T-cell (primary cell): ENCODE measurements at regions not wholly inside any gene's neighbourhood (a gene's known extent, or its start where the extent isn't known, plus 50 kb on each side); places are given as distances from the start of the nearest gene placed in this dataset.

ENCODE experiments used
- ATAC-seq, 4 experiments: fragments of 200-7000 bp in 3 of 4; fragments of 150-1000 bp in 1 of 4; cut with Tn5 transposase; replicated peaks in 1 of 4; 1 replicate in 3 of 4; 2 replicates in 1 of 4; pipeline ENCODE4 v1.10.0; 2021; ENCODE audit warnings: moderate library complexity in 3 of 4, mild to moderate bottlenecking in 2 of 4, moderate number of reproducible peaks in 1 of 4
- CTCF ChIA-PET, 2 donors: fragments of 300-600 bp; sonication (Branson Sonifier 250); formaldehyde crosslinking; loops; one replicate each; lab custom pipeline; 2022; ENCODE audit warnings: antibody characterized with exemption in 2 of 2; lab: Charles Lee
- POLR2A ChIA-PET, 2 donors: fragments of 300-600 bp; sonication (Branson Sonifier 250); formaldehyde crosslinking; loops; one replicate each; lab custom pipeline; 2022; ENCODE audit warnings: antibody characterized with exemption in 2 of 2; lab: Charles Lee
- DNase-seq, 35 experiments: peaks; one replicate each; pipeline versions ENCODE4 v3.0.0 to v3.0.0-alpha.2; 2013 to 2023
- H3K27ac ChIP-seq: one replicate; pipeline ENCODE4 v1.5.1; 2013; ENCODE audit warnings: low read length
- H3K27me3 ChIP-seq, 2 experiments: replicated peaks in 1 of 2; 1 replicate in 1 of 2; 2 replicates in 1 of 2; pipeline versions ENCODE4 v1.6.1 to v1.7.0; 2013; ENCODE audit warnings: low read length in 1 of 2, mixed read lengths in 1 of 2; ENCODE audit not compliant: control insufficient read depth in 2 of 2, insufficient read depth in 2 of 2; ENCODE audit errors: extremely low read depth in 1 of 2
- H3K36me3 ChIP-seq, 2 donors: 1 replicate in 1 of 2; 2 replicates in 1 of 2; pipeline versions ENCODE4 v1.6.1 to v1.7.0; 2013; ENCODE audit warnings: low read length in 1 of 2; ENCODE audit not compliant: control insufficient read depth in 2 of 2, insufficient read depth in 1 of 2; ENCODE audit errors: extremely low read depth in 1 of 2
- H3K4me1 ChIP-seq, 2 experiments: 1 replicate in 1 of 2; 2 replicates in 1 of 2; pipeline versions ENCODE4 v1.6.1 to v1.7.0; 2013; ENCODE audit warnings: low read length in 2 of 2, mixed read lengths in 1 of 2; ENCODE audit not compliant: insufficient read depth in 2 of 2, control insufficient read depth in 1 of 2; ENCODE audit errors: extremely low read depth in 1 of 2
- H3K4me3 ChIP-seq, 2 donors: 1 replicate in 1 of 2; 2 replicates in 1 of 2; pipeline versions ENCODE4 v1.5.1 to v1.7.0; 2013; ENCODE audit warnings: mild to moderate bottlenecking in 2 of 2, low read length in 1 of 2, moderate library complexity in 1 of 2; ENCODE audit not compliant: control insufficient read depth in 1 of 2; ENCODE audit errors: extremely low read depth in 1 of 2
- H3K9me3 ChIP-seq: 2 replicates; pipeline ENCODE4 v1.7.0; 2013
- H3K27ac Mint-ChIP-seq, 2 donors: one replicate each; pipeline ENCODE4 v1.8.0; 2020 to 2021; ENCODE audit warnings: mild to moderate bottlenecking in 2 of 2, mixed read lengths in 2 of 2
- H3K27me3 Mint-ChIP-seq, 2 donors: one replicate each; pipeline ENCODE4 v1.8.0; 2021 to 2022; ENCODE audit warnings: mixed read lengths in 2 of 2
- H3K36me3 Mint-ChIP-seq: one replicate; pipeline ENCODE4 v1.8.0; 2021; ENCODE audit warnings: mixed read lengths
- H3K4me1 Mint-ChIP-seq, 3 donors: one replicate each; pipeline ENCODE4 v1.8.0; 2020 to 2022; ENCODE audit warnings: mixed read lengths in 3 of 3, mild to moderate bottlenecking in 1 of 3
- H3K4me3 Mint-ChIP-seq, 3 donors: one replicate each; pipeline ENCODE4 v1.8.0; 2020 to 2022; ENCODE audit warnings: mild to moderate bottlenecking in 3 of 3, mixed read lengths in 3 of 3, moderate library complexity in 3 of 3
- H3K9me3 Mint-ChIP-seq, 3 donors: one replicate each; pipeline ENCODE4 v1.8.0; 2020 to 2022; ENCODE audit warnings: mixed read lengths in 3 of 3
- WGBS: methylation state at CpG from one replicate; pipeline ENCODE4 v1.1.5; 2013; ENCODE audit warnings: missing lambda C conversion rate; ENCODE audit not compliant: insufficient coverage; 5-methylcytosine and 5-hydroxymethylcytosine counted together

GRCh38 chr1:4345094-4345493 lies 309.3 kb upstream of the AJAP1 start:
- DNase-seq (no peak), ATAC-seq (no peak)
- ChIA-PET CTCF (no interaction called here), POLR2A (no interaction called here)
- peaks cover 0 to 8% of the 10 kb centered on the region in 2 experiments for H3K27me3 ChIP-seq
- Mint-ChIP-seq H3K4me1 (no peaks in the 10 kb centered on the region), H3K27ac (no peak overlapping the region), H3K4me3 (no peak overlapping the region), H3K9me3 (no peaks in the 10 kb centered on the region), H3K27me3 (peaks cover 0 to 8% of the 10 kb centered on the region in 2 donors), H3K36me3 (no peaks in the 10 kb centered on the region)
- no peak overlapping the region for H3K27ac ChIP-seq
- H3K9me3 ChIP-seq = no peaks in the 10 kb centered on the region
- 85% methylated on average over 13 of the region's 14 CpGs for WGBS
- no peaks in the 10 kb centered on the region for H3K36me3 ChIP-seq
- H3K4me3 ChIP-seq = no peak overlapping the region
- H3K4me1 ChIP-seq = no peaks in the 10 kb centered on the region

DNA sequence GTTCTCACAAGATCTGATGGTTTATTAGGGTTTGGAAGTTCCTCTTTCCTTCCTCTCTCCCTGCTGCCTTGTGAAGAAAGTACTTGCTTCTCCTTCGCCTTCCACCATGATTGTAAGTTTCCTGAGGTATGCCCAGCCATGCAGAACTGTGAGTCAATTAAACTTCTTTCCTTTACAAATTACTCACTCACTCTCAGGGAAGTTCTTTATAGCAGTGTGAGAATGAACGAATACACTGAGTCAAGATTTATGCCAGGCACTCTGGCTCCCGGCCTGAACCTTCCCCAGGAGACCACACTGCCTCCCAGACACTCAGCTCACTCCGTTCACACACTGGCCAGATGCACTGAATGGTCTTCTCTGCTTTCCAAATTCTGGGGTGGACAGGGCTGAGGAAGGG lies 308.3 kb upstream of the AJAP1 start:
- no peaks in the 10 kb centered on the region for H3K36me3 Mint-ChIP-seq
- no peak overlapping the region for H3K27ac Mint-ChIP-seq

GRCh38 chr1:4351453-4351852 lies 303.0 kb upstream of the AJAP1 start:
- Mint-ChIP-seq H3K9me3 (no peaks in the 10 kb centered on the region), H3K27me3 (peaks cover 3 to 13% of the 10 kb centered on the region in 2 donors), H3K27ac (no peak overlapping the region), H3K4me3 (no peak overlapping the region), H3K36me3 (no peaks in the 10 kb centered on the region), H3K4me1 (no peaks in the 10 kb centered on the region)
- Histone ChIP-seq H3K9me3 (no peaks in the 10 kb centered on the region), H3K4me1 (no peaks in the 10 kb centered on the region), H3K36me3 (no peaks in the 10 kb centered on the region), H3K27ac (no peak overlapping the region), H3K27me3 (peaks cover 0 to 8% of the 10 kb centered on the region in 2 experiments), H3K4me3 (no peak overlapping the region)
- DNase-seq (no peak), ATAC-seq (no peak)
- ChIA-PET POLR2A (no interaction called here), CTCF (no interaction called here)
- 91% methylated on average over 4 of the region's 6 CpGs for WGBS

More for the DNA sequence above, 308.3 kb upstream of the AJAP1 start:
- Mint-ChIP-seq H3K27me3 (peaks cover 3 to 13% of the 10 kb centered on the region in 2 donors), H3K4me1 (no peaks in the 10 kb centered on the region), H3K4me3 (no peak overlapping the region), H3K9me3 (no peaks in the 10 kb centered on the region)
- no peak for DNase-seq
- Histone ChIP-seq H3K9me3 (no peaks in the 10 kb centered on the region), H3K4me1 (no peaks in the 10 kb centered on the region), H3K4me3 (no peak overlapping the region), H3K27me3 (peaks cover 0 to 4% of the 10 kb centered on the region in 2 experiments), H3K27ac (no peak overlapping the region), H3K36me3 (no peaks in the 10 kb centered on the region)
- POLR2A ChIA-PET = no interaction called here
- CTCF ChIA-PET = no interaction called here
- ATAC-seq = no peak
- no CpG with 5 or more reads among the region's 4 CpGs for WGBS

GRCh38 chr1:4353090-4353856 lies 301.1 kb upstream of the AJAP1 start:
- Mint-ChIP-seq H3K9me3 (no peaks in the 10 kb centered on the region), H3K27me3 (peaks cover 3 to 9% of the 10 kb centered on the region in 2 donors), H3K36me3 (no peaks in the 10 kb centered on the region), H3K27ac (no peak overlapping the region), H3K4me3 (no peak overlapping the region), H3K4me1 (no peaks in the 10 kb centered on the region)
- 81% methylated on average over 12 of the region's 13 CpGs for WGBS
- DNase-seq (no peak), ATAC-seq (no peak)
- Histone ChIP-seq H3K36me3 (no peaks in the 10 kb centered on the region), H3K4me3 (no peak overlapping the region), H3K4me1 (no peaks in the 10 kb centered on the region), H3K27ac (no peak overlapping the region), H3K9me3 (no peaks in the 10 kb centered on the region), H3K27me3 (peaks cover 0 to 13% of the 10 kb centered on the region in 2 experiments)
- ChIA-PET POLR2A (no interaction called here), CTCF (no interaction called here)

DNA sequence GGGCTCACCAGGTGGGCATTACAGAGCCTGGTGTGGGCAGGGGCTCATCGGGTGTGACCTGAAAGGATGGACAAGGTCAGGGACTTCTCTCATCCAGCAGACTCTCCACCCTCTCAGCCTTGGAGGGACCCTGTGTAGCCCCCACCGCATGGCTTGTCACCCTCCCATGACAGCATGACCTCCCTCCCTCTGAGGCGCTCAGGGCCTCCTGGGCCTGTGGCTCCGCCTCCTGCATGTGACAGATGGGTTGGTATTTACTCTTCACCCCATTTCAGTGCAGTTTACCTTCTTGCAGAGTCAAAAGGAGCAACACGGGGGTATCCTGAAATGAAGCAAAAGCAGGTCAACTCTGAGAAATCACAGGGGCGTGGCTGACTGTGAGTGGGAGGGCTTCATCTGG lies 298.6 kb upstream of the AJAP1 start:
- no peaks in the 10 kb centered on the region for H3K36me3 Mint-ChIP-seq
- H3K4me3 ChIP-seq = no peak overlapping the region
- ATAC-seq = no peak
- ChIA-PET POLR2A (no interaction called here), CTCF (no interaction called here)
- WGBS = 62% methylated on average over 2 of the region's 6 CpGs
- no peaks in the 10 kb centered on the region for H3K4me1 Mint-ChIP-seq
- H3K27ac ChIP-seq = no peak overlapping the region
- no peak for DNase-seq
- peaks cover 0 to 7% of the 10 kb centered on the region in 2 donors for H3K27me3 Mint-ChIP-seq
- no peak overlapping the region for H3K27ac Mint-ChIP-seq
- H3K4me1 ChIP-seq = no peaks in the 10 kb centered on the region
- H3K4me3 Mint-ChIP-seq = no peak overlapping the region
- H3K36me3 ChIP-seq = no peaks in the 10 kb centered on the region
- H3K27me3 ChIP-seq = peaks cover 0 to 16% of the 10 kb centered on the region in 2 experiments
- no peaks in the 10 kb centered on the region for H3K9me3 Mint-ChIP-seq
- no peaks in the 10 kb centered on the region for H3K9me3 ChIP-seq

DNA sequence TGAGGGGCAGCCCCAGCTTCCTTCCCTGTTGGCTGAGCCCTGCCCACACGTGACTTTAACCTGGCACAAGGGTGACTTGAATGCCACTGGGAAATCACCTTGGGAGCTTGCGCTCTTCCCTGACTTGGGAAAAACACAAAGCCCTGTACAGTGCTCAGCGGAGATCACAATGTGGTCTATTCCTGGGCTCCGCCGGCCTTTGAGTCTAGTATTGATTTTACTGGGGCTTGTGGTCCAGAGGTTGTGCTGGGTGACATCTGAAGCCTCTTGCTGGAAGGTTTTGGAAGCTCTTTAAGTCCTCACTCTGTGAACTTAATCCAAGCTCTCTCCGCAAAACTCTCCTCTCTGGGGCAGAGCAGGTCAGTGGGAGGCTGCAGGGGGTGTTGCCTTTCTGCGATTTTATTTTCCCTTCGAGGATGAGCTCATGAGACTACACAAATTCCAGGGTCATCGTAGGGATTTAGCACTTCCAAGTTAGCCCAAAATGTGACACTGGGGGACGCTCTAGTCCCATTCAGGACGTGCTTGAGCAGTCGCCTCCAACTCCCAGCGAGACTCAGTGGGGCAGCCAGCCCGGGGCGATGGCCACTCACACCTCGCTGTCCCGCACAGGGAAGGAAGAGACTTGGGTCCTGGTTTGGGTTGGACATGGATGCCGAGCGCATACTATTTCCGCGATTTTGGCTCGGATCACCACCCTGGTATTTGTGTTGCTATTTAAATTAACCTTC lies 291.9 kb upstream of the AJAP1 start:
- no peak overlapping the region for H3K27ac Mint-ChIP-seq

More for the DNA sequence above, 291.9 kb upstream of the AJAP1 start:
- Mint-ChIP-seq H3K4me1 (no peaks in the 10 kb centered on the region), H3K27me3 (peaks cover 7% of the 10 kb centered on the region in 2 donors), H3K4me3 (no peak overlapping the region), H3K9me3 (peaks cover 0 to 9% (median 3%) of the 10 kb centered on the region in 3 donors), H3K36me3 (no peaks in the 10 kb centered on the region)
- ChIA-PET CTCF (no interaction called here), POLR2A (no interaction called here)
- Histone ChIP-seq H3K27me3 (peaks cover 0 to 24% of the 10 kb centered on the region in 2 experiments), H3K4me1 (no peaks in the 10 kb centered on the region), H3K9me3 (no peaks in the 10 kb centered on the region), H3K36me3 (no peaks in the 10 kb centered on the region), H3K27ac (no peak overlapping the region), H3K4me3 (no peak overlapping the region)
- WGBS = 74% methylated on average over 9 of the region's 22 CpGs
- DNase-seq = no peak
- ATAC-seq = no peak
